ENCODE measurements at regions not wholly inside any gene's neighbourhood (a gene's known extent, or its start where the extent isn't known, plus 50 kb on each side); places are given as distances from the start of the nearest gene placed in this dataset.

DNA sequence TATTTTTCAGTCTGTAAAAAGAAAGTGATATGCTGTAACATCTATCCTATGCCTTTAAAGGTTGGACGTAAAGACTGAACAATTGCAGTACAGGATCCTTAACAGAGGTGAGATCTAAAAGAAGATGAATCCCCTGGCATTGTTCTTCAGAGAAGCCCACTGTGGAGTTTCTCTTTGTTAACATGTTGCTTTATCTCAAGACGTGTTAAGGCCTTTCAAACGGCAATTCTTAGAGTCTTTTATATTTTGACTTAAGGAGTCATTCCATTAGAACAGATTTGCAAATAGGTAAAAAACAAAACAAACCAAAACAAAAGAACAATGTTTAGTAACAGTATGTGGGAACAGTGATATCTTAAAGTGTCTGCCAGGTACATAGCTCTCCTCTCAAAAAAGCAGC lies 225.1 kb upstream of the ZP4 start (continued):
- TF ChIP-seq, protein P1, sequence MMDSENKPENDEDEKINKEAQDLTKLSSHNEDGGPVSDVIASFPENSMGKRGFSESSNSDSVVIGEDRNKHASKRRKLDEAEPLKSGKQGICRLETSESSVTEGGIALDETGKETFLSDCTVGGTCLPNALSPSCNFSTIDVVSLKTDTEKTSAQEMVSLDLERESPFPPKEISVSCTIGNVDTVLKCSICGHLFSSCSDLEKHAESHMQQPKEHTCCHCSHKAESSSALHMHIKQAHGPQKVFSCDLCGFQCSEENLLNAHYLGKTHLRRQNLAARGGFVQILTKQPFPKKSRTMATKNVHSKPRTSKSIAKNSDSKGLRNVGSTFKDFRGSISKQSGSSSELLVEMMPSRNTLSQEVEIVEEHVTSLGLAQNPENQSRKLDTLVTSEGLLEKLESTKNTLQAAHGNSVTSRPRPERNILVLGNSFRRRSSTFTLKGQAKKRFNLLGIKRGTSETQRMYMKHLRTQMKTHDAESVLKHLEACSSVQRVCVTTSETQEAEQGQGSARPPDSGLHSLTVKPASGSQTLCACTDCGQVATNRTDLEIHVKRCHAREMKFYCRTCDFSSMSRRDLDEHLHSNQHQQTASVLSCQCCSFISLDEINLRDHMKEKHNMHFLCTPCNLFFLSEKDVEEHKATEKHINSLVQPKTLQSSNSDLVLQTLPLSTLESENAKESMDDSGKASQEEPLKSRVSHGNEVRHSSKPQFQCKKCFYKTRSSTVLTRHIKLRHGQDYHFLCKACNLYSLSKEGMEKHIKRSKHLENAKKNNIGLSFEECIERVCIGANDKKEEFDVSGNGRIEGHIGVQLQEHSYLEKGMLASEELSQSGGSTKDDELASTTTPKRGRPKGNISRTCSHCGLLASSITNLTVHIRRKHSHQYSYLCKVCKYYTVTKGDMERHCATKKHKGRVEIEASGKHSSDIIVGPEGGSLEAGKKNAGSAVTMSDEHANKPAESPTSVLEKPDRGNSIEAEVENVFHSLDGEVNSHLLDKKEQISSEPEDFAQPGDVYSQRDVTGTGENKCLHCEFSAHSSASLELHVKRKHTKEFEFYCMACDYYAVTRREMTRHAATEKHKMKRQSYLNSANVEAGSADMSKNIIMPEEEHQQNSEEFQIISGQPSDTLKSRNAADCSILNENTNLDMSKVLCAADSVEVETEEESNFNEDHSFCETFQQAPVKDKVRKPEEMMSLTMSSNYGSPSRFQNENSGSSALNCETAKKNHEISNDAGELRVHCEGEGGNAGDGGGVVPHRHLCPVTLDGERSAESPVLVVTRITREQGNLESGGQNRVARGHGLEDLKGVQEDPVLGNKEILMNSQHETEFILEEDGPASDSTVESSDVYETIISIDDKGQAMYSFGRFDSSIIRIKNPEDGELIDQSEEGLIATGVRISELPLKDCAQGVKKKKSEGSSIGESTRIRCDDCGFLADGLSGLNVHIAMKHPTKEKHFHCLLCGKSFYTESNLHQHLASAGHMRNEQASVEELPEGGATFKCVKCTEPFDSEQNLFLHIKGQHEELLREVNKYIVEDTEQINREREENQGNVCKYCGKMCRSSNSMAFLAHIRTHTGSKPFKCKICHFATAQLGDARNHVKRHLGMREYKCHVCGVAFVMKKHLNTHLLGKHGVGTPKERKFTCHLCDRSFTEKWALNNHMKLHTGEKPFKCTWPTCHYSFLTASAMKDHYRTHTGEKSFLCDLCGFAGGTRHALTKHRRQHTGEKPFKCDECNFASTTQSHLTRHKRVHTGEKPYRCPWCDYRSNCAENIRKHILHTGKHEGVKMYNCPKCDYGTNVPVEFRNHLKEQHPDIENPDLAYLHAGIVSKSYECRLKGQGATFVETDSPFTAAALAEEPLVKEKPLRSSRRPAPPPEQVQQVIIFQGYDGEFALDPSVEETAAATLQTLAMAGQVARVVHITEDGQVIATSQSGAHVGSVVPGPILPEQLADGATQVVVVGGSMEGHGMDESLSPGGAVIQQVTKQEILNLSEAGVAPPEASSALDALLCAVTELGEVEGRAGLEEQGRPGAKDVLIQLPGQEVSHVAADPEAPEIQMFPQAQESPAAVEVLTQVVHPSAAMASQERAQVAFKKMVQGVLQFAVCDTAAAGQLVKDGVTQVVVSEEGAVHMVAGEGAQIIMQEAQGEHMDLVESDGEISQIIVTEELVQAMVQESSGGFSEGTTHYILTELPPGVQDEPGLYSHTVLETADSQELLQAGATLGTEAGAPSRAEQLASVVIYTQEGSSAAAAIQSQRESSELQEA (IDR thresholded peaks at IDR 0.05; ENCODE audit: low read depth): no peak
- TF ChIP-seq MCM7 (IDR thresholded peaks at IDR 0.05) (no peak), MCM5 (IDR thresholded peaks at IDR 0.05; ENCODE audit: low read depth) (no peak), SUPT5H (IDR thresholded peaks at IDR 0.05) (no peak)

All from K562 (cell line).